Heart right ventricle (tissue), 16 donors: ENCODE measurements at regions not wholly inside any gene's neighbourhood (a gene's known extent, or its start where the extent isn't known, plus 50 kb on each side); places are given as distances from the start of the nearest gene placed in this dataset.

Source experiments
- ATAC-seq, 8 donors: fragments of 200-7000 bp; cut with Tn5 transposase; one replicate each; pipeline ENCODE4 v1.9.1; 2020; ENCODE audit warnings: mild to moderate bottlenecking in 8 of 8, moderate library complexity in 8 of 8, moderate number of reproducible peaks in 1 of 8
- DNase-seq, 2 donors: peaks; one replicate each; pipeline ENCODE4 v3.0.0-alpha.2; 2020
- H3K27ac ChIP-seq, 10 donors: fragments of 200-600 bp; sonication (generic) in 2 of 10; one replicate each; pipeline versions ENCODE4 v1.5.0 to v1.8.0; 2020 to 2022; ENCODE audit warnings: mild to moderate bottlenecking in 3 of 10
- H3K27me3 ChIP-seq, 7 donors: fragments of 200-600 bp; one replicate each; pipeline ENCODE4 v1.8.0; 2021 to 2022; ENCODE audit warnings: mild to moderate bottlenecking in 2 of 7
- H3K36me3 ChIP-seq, 9 donors: fragments of 200-600 bp; sonication (generic) in 1 of 9; one replicate each; pipeline versions ENCODE4 v1.5.0 to v1.8.0; 2020 to 2022; ENCODE audit warnings: mild to moderate bottlenecking in 2 of 9
- H3K4me1 ChIP-seq, 9 donors: fragments of 200-600 bp; sonication (generic) in 1 of 9; one replicate each; pipeline versions ENCODE4 v1.5.0 to v1.8.0; 2020 to 2022; ENCODE audit warnings: mild to moderate bottlenecking in 4 of 9
- H3K4me3 ChIP-seq, 10 donors: fragments of 200-600 bp; sonication (generic) in 2 of 10; one replicate each; pipeline versions ENCODE4 v1.5.0 to v1.8.0; 2020 to 2022; ENCODE audit warnings: mild to moderate bottlenecking in 7 of 10, moderate library complexity in 2 of 10
- H3K9me3 ChIP-seq, 11 donors: fragments of 200-600 bp in 10 of 11; sonication (generic) in 2 of 11; one replicate each; pipeline versions ENCODE4 v1.5.0 to v1.8.0; 2013 to 2022; ENCODE audit warnings: mild to moderate bottlenecking in 2 of 11, control low read depth in 1 of 11, moderate library complexity in 1 of 11
- WGBS, 2 donors: extraction: QIAGEN DNeasy Blood & Tissue Kit; methylation state at CpG; one replicate each; pipeline ENCODE4 v1.1.7; 2013; ENCODE audit warnings: inconsistent platforms in 1 of 2; 5-methylcytosine and 5-hydroxymethylcytosine counted together
- intact Hi-C, 10 donors: fragments of 100-400 bp; cut with DNase I; formaldehyde crosslinking; loops; one replicate each; pipeline versions ENCODE4 v1.11.1 to v1.14.2; 2022
- TF ChIP-seq, protein P1 (sequence below), 9 donors: fragments of 200-600 bp; sonication (generic) in 2 of 9; IDR thresholded peaks; one replicate each; pipeline versions ENCODE4 v1.5.0 to v1.8.0; 2021 to 2022; ENCODE audit warnings: antibody characterized with exemption in 9 of 9, mild to moderate bottlenecking in 5 of 9, moderate library complexity in 1 of 9
- donor health status: Arrhythmogenic right ventricular cardiomyopathy.
- donor health status: ischemic (EF 13 %, LVEDD 7.1; RV severe dilation, severe dysfunction).
- donor health status: healthy with polysubstance abuse.
- donor health status: DM: no; HTN: yes; CAD: no.
- donor health status: DM: no; HTN: no; CAD: no.
- donor health status: ischemic (EF 25% LVEDD 6.9; RV normal size, moderate dysfunction).
- donor health status: ischemic (EF 25% LVEDD 5.7; RV mildly dilated, moderate dysfunction).
- donor health status: healthy.
- donor health status: DM: yes; HTN: yes; CAD: no.
- donor health status: Ischemic cardiomyopathy.
- donor health status: ischemic (EF 35%, LVEDD 5.7; RV mildly dilated, moderate dysfunction).
- donor health status: nonischemic (EF 11% LVEDD 7.7; RV severe dilation, severe dysfunction).
- donor health status: DM: yes; HTN: yes; CAD: no.
- donor health status: PGD.
- donor health status: ischemic (EF 29% LVEDD 5.4; RV normal size, mild dysfunction).
- donor health status: nonischemic (EF 23%, LVEDD 6.1; RV moderate dilation, normal function).

DNA sequence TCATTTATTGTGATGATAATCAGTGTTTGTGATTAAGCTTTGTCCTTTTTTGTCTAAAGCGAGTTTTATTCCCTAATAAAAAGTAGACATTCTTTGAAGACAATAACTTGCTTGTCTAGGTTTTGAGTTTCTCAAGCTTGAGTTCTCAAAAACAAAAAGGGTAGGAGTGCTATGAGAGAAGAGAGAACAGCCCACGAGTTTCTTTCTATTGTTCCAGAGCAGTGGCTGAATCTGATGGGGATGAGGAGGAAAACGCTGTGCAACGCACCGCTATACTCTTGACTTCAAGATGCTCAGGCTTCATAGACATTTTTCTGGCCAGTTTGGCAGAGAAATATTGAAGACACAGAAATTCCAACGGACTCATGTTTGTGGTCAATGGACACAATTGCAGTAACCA is 669.8 kb upstream of the B3GALT2 start:
- Histone ChIP-seq H3K4me3 (no peak overlapping the region), H3K27ac (no peak overlapping the region), H3K9me3 (no peaks in the 10 kb centered on the region), H3K27me3 (no peaks in the 10 kb centered on the region), H3K36me3 (no peaks in the 10 kb centered on the region), H3K4me1 (no peaks in the 10 kb centered on the region)
- DNase-seq: no peak
- WGBS, 2 donors: 77 to 89% methylated on average over 6 of the region's 6 CpGs
- TF ChIP-seq, protein P1, sequence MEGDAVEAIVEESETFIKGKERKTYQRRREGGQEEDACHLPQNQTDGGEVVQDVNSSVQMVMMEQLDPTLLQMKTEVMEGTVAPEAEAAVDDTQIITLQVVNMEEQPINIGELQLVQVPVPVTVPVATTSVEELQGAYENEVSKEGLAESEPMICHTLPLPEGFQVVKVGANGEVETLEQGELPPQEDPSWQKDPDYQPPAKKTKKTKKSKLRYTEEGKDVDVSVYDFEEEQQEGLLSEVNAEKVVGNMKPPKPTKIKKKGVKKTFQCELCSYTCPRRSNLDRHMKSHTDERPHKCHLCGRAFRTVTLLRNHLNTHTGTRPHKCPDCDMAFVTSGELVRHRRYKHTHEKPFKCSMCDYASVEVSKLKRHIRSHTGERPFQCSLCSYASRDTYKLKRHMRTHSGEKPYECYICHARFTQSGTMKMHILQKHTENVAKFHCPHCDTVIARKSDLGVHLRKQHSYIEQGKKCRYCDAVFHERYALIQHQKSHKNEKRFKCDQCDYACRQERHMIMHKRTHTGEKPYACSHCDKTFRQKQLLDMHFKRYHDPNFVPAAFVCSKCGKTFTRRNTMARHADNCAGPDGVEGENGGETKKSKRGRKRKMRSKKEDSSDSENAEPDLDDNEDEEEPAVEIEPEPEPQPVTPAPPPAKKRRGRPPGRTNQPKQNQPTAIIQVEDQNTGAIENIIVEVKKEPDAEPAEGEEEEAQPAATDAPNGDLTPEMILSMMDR (IDR thresholded peaks at IDR 0.05): no peak
- no peak for ATAC-seq
- intact Hi-C loops: no loop called here

DNA sequence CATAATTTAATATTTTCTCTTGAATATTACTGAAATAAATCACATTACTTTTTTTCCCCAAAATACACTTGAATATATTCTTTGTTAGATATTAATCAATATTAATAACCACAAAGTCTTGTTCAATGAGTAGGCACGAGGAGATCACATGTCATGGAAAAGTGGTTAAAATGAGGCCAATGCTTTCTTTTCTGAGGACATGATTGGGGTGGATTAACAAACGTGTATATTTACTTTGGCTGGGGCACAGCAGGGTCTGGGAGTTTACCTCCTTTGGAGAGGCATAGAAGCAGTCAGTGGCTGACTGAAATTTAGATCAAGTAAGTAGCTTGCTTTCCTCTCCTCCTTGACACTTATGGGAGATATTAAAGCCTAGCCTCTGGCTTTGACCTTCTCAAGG is 664.3 kb upstream of the B3GALT2 start:
- Histone ChIP-seq H3K27me3 (no peaks in the 10 kb centered on the region), H3K27ac (no peak overlapping the region), H3K36me3 (no peaks in the 10 kb centered on the region), H3K9me3 (no peaks in the 10 kb centered on the region), H3K4me1 (no peaks in the 10 kb centered on the region), H3K4me3 (no peak overlapping the region)
- TF ChIP-seq, protein P1 (IDR thresholded peaks at IDR 0.05): no peak
- 58 to 62% methylated on average over 2 of the region's 2 CpGs for WGBS, 2 donors
- ATAC-seq (no peak), DNase-seq (no peak)
- intact Hi-C loops: no loop called here

DNA sequence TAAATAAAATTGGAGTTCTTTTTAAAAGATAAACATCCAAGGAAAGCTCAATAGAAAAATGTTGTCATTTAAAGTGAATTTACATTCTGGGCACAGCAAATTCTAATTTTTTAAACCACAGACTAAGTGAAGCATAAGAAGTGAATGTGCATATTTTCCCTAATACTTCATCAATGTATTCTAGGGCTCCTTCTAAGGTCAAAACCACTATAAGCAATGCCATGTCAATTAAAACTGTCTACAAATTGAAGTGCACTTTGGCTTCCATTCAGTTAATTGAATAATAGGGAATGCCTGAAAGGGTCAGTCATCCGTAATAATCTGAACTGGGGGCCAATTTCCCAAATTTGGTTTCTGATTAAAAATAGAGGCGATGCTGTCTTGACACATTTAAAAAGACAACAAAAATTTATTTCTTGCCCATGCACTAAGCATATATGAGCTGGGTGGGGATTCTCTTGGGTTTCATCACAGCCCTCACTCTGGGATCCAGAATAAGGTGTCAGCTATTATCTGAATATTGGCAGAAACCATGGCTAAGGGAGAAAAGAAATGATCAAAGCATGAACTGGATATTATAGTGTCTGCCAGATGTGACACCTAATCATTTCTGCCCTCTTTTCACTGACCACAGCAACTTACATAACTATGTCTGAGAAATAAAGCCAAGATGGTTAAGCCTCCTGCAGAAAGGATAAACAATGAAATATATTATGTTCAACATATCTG is 660.6 kb upstream of the B3GALT2 start:
- DNase-seq (no peak), ATAC-seq (no peak)
- intact Hi-C loops: no loop called here
- H3K9me3 ChIP-seq: peaks cover 0 to 5% (median 0%) of the 10 kb centered on the region in 11 donors
- H3K27ac ChIP-seq: no peak overlapping the region
- no peaks in the 10 kb centered on the region for H3K27me3 ChIP-seq
- no peak overlapping the region for H3K4me3 ChIP-seq
- H3K4me1 ChIP-seq: no peaks in the 10 kb centered on the region
- peaks cover 0 to 3% (median 0%) of the 10 kb centered on the region in 9 donors for H3K36me3 ChIP-seq
- 84 to 85% methylated on average over 2 of the region's 2 CpGs for WGBS, 2 donors
- TF ChIP-seq, protein P1 (IDR thresholded peaks at IDR 0.05): no peak

DNA sequence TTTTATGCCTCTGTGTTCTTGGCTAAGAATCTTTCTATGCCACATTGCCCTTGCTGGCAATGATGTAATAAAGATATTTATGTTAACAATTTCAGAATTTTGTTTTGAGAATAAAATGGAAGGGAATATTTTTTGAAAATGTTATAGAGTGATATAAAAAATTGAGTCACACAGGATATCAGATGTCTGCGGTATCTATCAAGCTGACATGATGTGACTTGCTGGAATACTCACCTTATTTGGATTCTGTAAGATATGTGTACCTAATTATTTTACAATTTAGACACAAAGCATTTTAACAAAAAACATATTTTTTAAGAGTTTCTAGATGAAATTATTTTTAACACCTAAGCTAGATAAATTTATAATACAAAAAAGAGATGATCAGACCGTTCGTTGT is 660.0 kb upstream of the B3GALT2 start:
- no peak overlapping the region for H3K4me3 ChIP-seq
- H3K27ac ChIP-seq: no peak overlapping the region
- no peak for DNase-seq
- H3K9me3 ChIP-seq: peaks cover 0 to 5% (median 0%) of the 10 kb centered on the region in 11 donors
- TF ChIP-seq, protein P1 (IDR thresholded peaks at IDR 0.05): no peak
- H3K4me1 ChIP-seq: no peaks in the 10 kb centered on the region
- no peaks in the 10 kb centered on the region for H3K27me3 ChIP-seq
- peaks cover 0 to 3% (median 0%) of the 10 kb centered on the region in 9 donors for H3K36me3 ChIP-seq
- ATAC-seq: no peak
- 83 to 95% methylated on average over 3 of the region's 3 CpGs for WGBS, 2 donors
- intact Hi-C loops: no loop called here
